H1 (cell line): ENCODE measurements at regions not wholly inside any gene's neighbourhood (a gene's known extent, or its start where the extent isn't known, plus 50 kb on each side); places are given as distances from the start of the nearest gene placed in this dataset.

ENCODE experiments used
- CTCF ChIA-PET: fragments of 300-600 bp; sonication (Branson Sonifier 250); formaldehyde crosslinking; loops from one replicate; lab custom pipeline; 2021; ENCODE audit not compliant: partially characterized antibody; lab: Charles Lee
- POLR2A ChIA-PET: fragments of 300-600 bp; sonication (Branson Sonifier 250); formaldehyde crosslinking; loops from one replicate; lab custom pipeline; 2021; ENCODE audit warnings: inconsistent platforms; ENCODE audit not compliant: partially characterized antibody; lab: Charles Lee
- DNase-seq, 2 experiments: peaks; one replicate each; pipeline versions ENCODE4 v3.0.0 to v3.0.0-alpha.2; 2010 to 2022; ENCODE audit warnings: low spot score in 2 of 2, low read depth in 1 of 2, mixed read lengths in 1 of 2
- FAIRE-seq: peaks from 2 replicates; lab custom pipeline; 2011; peaks lifted over from hg19 to GRCh38; lab: Jason Lieb, UNC
- H2AFZ ChIP-seq: 2 replicates; pipeline ENCODE4 v1.8.1; 2012; ENCODE audit warnings: low read length, inconsistent platforms
- H2AK5ac ChIP-seq: 2 replicates; pipeline ENCODE4 v1.6.1; 2013; ENCODE audit warnings: low read depth, low read length
- H2BK120ac ChIP-seq: replicated peaks from 2 replicates; pipeline ENCODE3; 2013; ENCODE audit warnings: low read depth, low read length, inconsistent platforms
- H2BK12ac ChIP-seq: 2 replicates; pipeline ENCODE4 v1.6.1; 2013; ENCODE audit warnings: low read depth, low read length
- H2BK15ac ChIP-seq: 2 replicates; pipeline ENCODE4 v1.6.1; 2013; ENCODE audit warnings: low read length
- H2BK20ac ChIP-seq: 2 replicates; pipeline ENCODE4 v1.6.1; 2013; ENCODE audit warnings: low read length
- H2BK5ac ChIP-seq: 2 replicates; pipeline ENCODE4 v1.6.1; 2013; ENCODE audit warnings: low read depth, low read length
- H3K14ac ChIP-seq: 2 replicates; pipeline ENCODE4 v1.6.1; 2013; ENCODE audit warnings: inconsistent platforms; ENCODE audit not compliant: insufficient read length
- H3K18ac ChIP-seq: 2 replicates; pipeline ENCODE4 v1.6.1; 2013; ENCODE audit warnings: low read length; ENCODE audit errors: extremely low read depth
- H3K23ac ChIP-seq: 2 replicates; pipeline ENCODE4 v1.6.1; 2013; ENCODE audit warnings: inconsistent platforms; ENCODE audit not compliant: insufficient read length
- H3K23me2 ChIP-seq: 2 replicates; pipeline ENCODE4 v1.6.1; 2013; ENCODE audit warnings: low read depth, low read length
- H3K27ac ChIP-seq: 2 replicates; pipeline ENCODE4 v1.6.1; 2011; ENCODE audit warnings: low read depth, low read length, inconsistent platforms
- H3K27me3 ChIP-seq, 4 experiments: replicated peaks in 1 of 4; 1 replicate in 1 of 4; 2 replicates in 3 of 4; pipeline versions ENCODE4 v1.6.1 to v1.8.1; 2011 to 2013; ENCODE audit warnings: low read length in 3 of 4, mild to moderate bottlenecking in 3 of 4, inconsistent platforms in 2 of 4, mixed read lengths in 2 of 4, moderate library complexity in 1 of 4; ENCODE audit not compliant: control insufficient read depth in 3 of 4, insufficient read depth in 3 of 4; ENCODE audit errors: extremely low read depth in 1 of 4
- H3K36me3 ChIP-seq, 4 experiments: 2 replicates each; pipeline versions ENCODE4 v1.6.1 to v1.8.1; 2011 to 2013; ENCODE audit warnings: mild to moderate bottlenecking in 4 of 4, low read length in 3 of 4, moderate library complexity in 2 of 4, control low read depth in 1 of 4, inconsistent platforms in 1 of 4; ENCODE audit not compliant: insufficient read depth in 4 of 4, control insufficient read depth in 2 of 4
- H3K4ac ChIP-seq: replicated peaks from 2 replicates; pipeline ENCODE3; 2013; ENCODE audit warnings: low read length, low read depth, mixed read lengths, inconsistent platforms; ENCODE audit not compliant: insufficient read length
- H3K4me1 ChIP-seq, 4 experiments: replicated peaks in 1 of 4; 1 replicate in 1 of 4; 2 replicates in 3 of 4; pipeline versions ENCODE4 v1.6.1 to v1.8.1; 2011 to 2013; ENCODE audit warnings: low read length in 3 of 4, inconsistent platforms in 2 of 4, mixed read lengths in 1 of 4; ENCODE audit not compliant: insufficient read depth in 4 of 4, control insufficient read depth in 3 of 4
- H3K4me2 ChIP-seq, 2 experiments: 2 replicates each; pipeline versions ENCODE4 v1.6.1 to v1.8.1; 2011 to 2013; ENCODE audit warnings: low read depth in 2 of 2, low read length in 2 of 2, control low read depth in 1 of 2, inconsistent platforms in 1 of 2, mild to moderate bottlenecking in 1 of 2; ENCODE audit not compliant: insufficient read depth in 1 of 2
- H3K4me3 ChIP-seq, 4 experiments: fragments of 200-600, 300-600 bp in 1 of 4; sonication (generic), shearing (Covaris generic), sonication (Bioruptor Twin) in 1 of 4; 2 replicates each; pipeline versions ENCODE4 v1.5.1 to v1.8.1; 2011 to 2016; ENCODE audit warnings: low read length in 4 of 4, low read depth in 3 of 4, control low read depth in 2 of 4, inconsistent platforms in 2 of 4, mild to moderate bottlenecking in 2 of 4, mixed read lengths in 1 of 4, moderate library complexity in 1 of 4; ENCODE audit not compliant: insufficient read depth in 2 of 4; ENCODE audit errors: extremely low read depth in 1 of 4
- H3K56ac ChIP-seq: replicated peaks from 2 replicates; pipeline ENCODE3; 2013; ENCODE audit warnings: low read depth, mild to moderate bottlenecking, mixed read lengths, low read length, inconsistent platforms; ENCODE audit not compliant: insufficient read length
- H3K79me1 ChIP-seq: 2 replicates; pipeline ENCODE4 v1.6.1; 2013; ENCODE audit warnings: low read depth, low read length, control low read depth
- H3K79me2 ChIP-seq, 2 experiments: 2 replicates each; pipeline versions ENCODE4 v1.6.1 to v1.8.1; 2012 to 2013; ENCODE audit warnings: low read length in 2 of 2, mild to moderate bottlenecking in 2 of 2, inconsistent platforms in 1 of 2; ENCODE audit not compliant: insufficient read depth in 2 of 2, control insufficient read depth in 1 of 2
- H3K9ac ChIP-seq, 4 experiments: replicated peaks in 1 of 4; 1 replicate in 1 of 4; 2 replicates in 3 of 4; pipeline versions ENCODE4 v1.6.1 to v1.8.1; 2011 to 2013; ENCODE audit warnings: low read depth in 3 of 4, low read length in 3 of 4, control low read depth in 2 of 4, mild to moderate bottlenecking in 2 of 4, moderate library complexity in 2 of 4, inconsistent platforms in 1 of 4; ENCODE audit errors: extremely low read depth in 1 of 4
- H3K9me3 ChIP-seq, 2 experiments: 2 replicates each; pipeline versions ENCODE4 v1.6.1 to v1.8.1; 2012 to 2013; ENCODE audit warnings: mild to moderate bottlenecking in 2 of 2, moderate library complexity in 2 of 2, control low read depth in 1 of 2, inconsistent platforms in 1 of 2, low read depth in 1 of 2, low read length in 1 of 2, mixed read lengths in 1 of 2; ENCODE audit not compliant: insufficient read depth in 2 of 2
- H4K20me1 ChIP-seq, 2 experiments: replicated peaks in 1 of 2; 2 replicates each; pipeline versions ENCODE3 to v1.8.1; 2011 to 2013; ENCODE audit warnings: inconsistent platforms in 2 of 2, low read length in 2 of 2, mild to moderate bottlenecking in 1 of 2; ENCODE audit not compliant: insufficient read depth in 2 of 2, control insufficient read depth in 1 of 2
- H4K5ac ChIP-seq: 2 replicates; pipeline ENCODE4 v1.6.1; 2013; ENCODE audit warnings: low read length, low read depth, mixed read lengths, inconsistent platforms; ENCODE audit not compliant: insufficient read length
- H4K8ac ChIP-seq: 2 replicates; pipeline ENCODE4 v1.8.0; 2013; ENCODE audit warnings: mild to moderate bottlenecking, moderate library complexity, low read length, inconsistent platforms; ENCODE audit not compliant: insufficient read depth; ENCODE audit errors: extremely low read depth
- H4K91ac ChIP-seq: replicated peaks from 2 replicates; pipeline ENCODE3; 2013; ENCODE audit warnings: low read length, mixed read lengths, inconsistent platforms; ENCODE audit not compliant: insufficient read length
- MAFK ChIP-seq: IDR thresholded peaks from 2 replicates; pipeline ENCODE4 v1.6.1; 2012; ENCODE audit warnings: low read depth, mild to moderate bottlenecking, improper control_type of control experiment, low read length
- NANOG ChIP-seq: IDR thresholded peaks from 2 replicates; pipeline ENCODE4 v1.6.1; 2011; ENCODE audit warnings: low read length, low read depth, mild to moderate bottlenecking, inconsistent platforms; ENCODE audit not compliant: insufficient read depth, poor library complexity, severe bottlenecking
- SAP30 ChIP-seq: fragments of 300-600 bp; sonication (generic); IDR thresholded peaks from 2 replicates; pipeline ENCODE4 v1.7.1; 2012; ENCODE audit warnings: low read length, moderate library complexity, mild to moderate bottlenecking, inconsistent platforms; ENCODE audit not compliant: insufficient read depth, insufficient replicate concordance
- SUZ12 ChIP-seq: fragments of 200-600 bp; sonication (generic); IDR thresholded peaks from 2 replicates; pipeline ENCODE4 v1.6.1; 2012; ENCODE audit warnings: mild to moderate bottlenecking, inconsistent platforms, low read length, moderate library complexity, mixed read lengths
- WGBS, 2 experiments: shearing (Covaris generic) in 1 of 2; methylation state at CpG; one replicate each; pipeline versions ENCODE4 v1.1.6 to v1.1.7; 2013 to 2015; ENCODE audit warnings: low lambda C conversion rate in 2 of 2, mixed read lengths in 2 of 2, inconsistent platforms in 1 of 2, low coverage in 1 of 2, missing lambda C conversion rate in 1 of 2; ENCODE audit not compliant: insufficient replicate concordance in 2 of 2, insufficient coverage in 1 of 2, insufficient read length in 1 of 2; ENCODE audit errors: extremely low coverage in 1 of 2, missing lambda C conversion rate in 1 of 2; 5-methylcytosine and 5-hydroxymethylcytosine counted together

- 87% methylated on average over 1 of the region's 1 CpG; no CpG with 5 or more reads in 1 of the 2 experiments for WGBS, 2 experiments
- no peaks in the 10 kb centered on the region for H3K4me1 ChIP-seq
- no peak overlapping the region for H2BK120ac ChIP-seq
- H3K79me1 ChIP-seq = no peaks in the 10 kb centered on the region
- no peaks in the 10 kb centered on the region for H3K27me3 ChIP-seq
- no peak overlapping the region for H3K18ac ChIP-seq
- no peak overlapping the region for H3K4me3 ChIP-seq
- H2BK5ac ChIP-seq = no peak overlapping the region
- H2BK15ac ChIP-seq = no peak overlapping the region
- no peak overlapping the region for H3K9ac ChIP-seq
- no peak for DNase-seq
- H3K4me2 ChIP-seq = no peak overlapping the region
- CTCF ChIA-PET = no interaction called here
- no peak overlapping the region for H3K14ac ChIP-seq
- no peak overlapping the region for H3K27ac ChIP-seq
- H3K23me2 ChIP-seq = no peaks in the 10 kb centered on the region
- POLR2A ChIA-PET = no interaction called here
- no peaks in the 10 kb centered on the region for H4K20me1 ChIP-seq
- TF ChIP-seq SUZ12 (no peak), SAP30 (no peak), NANOG (no peak), MAFK (no peak)
- no peak overlapping the region for H2AFZ ChIP-seq
- H3K79me2 ChIP-seq = no peaks in the 10 kb centered on the region
- H3K9me3 ChIP-seq = no peaks in the 10 kb centered on the region
- H3K56ac ChIP-seq = no peak overlapping the region
- no peak overlapping the region for H2AK5ac ChIP-seq
- FAIRE-seq = no peak
- no peaks in the 10 kb centered on the region for H3K36me3 ChIP-seq
- no peak overlapping the region for H4K5ac ChIP-seq
- no peak overlapping the region for H4K8ac ChIP-seq
- H3K4ac ChIP-seq = no peak overlapping the region
- H4K91ac ChIP-seq = no peak overlapping the region
- H3K23ac ChIP-seq = no peak overlapping the region
- no peak overlapping the region for H2BK20ac ChIP-seq
- no peak overlapping the region for H2BK12ac ChIP-seq
Observed at GRCh38 chr4:19838858-19839257, 412.8 kb upstream of the SLIT2 start.
